ENCODE measurements at regions not wholly inside any gene's neighbourhood (a gene's known extent, or its start where the extent isn't known, plus 50 kb on each side); places are given as distances from the start of the nearest gene placed in this dataset.

DNA sequence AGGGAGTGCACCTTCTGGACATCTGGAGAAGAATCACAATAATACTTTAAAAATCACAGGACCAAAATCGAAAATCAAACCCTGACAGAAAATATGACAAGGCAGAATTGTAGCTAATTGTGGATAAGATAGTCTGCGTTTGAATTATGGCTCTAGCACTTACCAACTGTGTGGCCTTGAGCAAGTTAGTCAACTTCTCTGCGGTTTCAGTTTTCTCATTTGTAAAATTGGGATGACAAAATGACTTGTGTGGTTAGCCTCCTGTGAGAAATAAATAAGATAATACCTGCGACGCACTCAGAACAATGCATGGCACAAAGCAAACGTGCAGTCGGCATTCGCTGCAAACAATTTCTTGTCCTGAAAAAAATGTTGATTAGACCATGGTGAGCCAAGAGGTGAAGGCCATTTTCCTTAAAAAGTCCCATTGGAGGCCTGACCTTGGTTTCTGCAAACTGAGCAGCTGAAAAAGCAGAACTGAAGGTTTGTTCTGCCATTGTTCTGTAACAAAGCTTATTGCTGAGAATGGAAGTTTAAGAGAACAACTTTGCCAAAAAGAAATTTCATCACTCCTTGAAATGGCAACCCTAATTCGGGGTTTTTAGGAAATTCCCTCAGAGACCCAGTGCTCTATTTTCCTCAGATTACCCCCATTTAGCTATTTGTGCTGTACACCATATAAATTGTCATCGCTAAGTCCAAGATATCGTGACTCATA lies 266.3 kb downstream of the ERMARD start:
- TF ChIP-seq POLR2A (IDR thresholded peaks at IDR 0.05; ENCODE audit: low read depth, low read length): no peak
- TF ChIP-seq POLR2AphosphoS5 (IDR thresholded peaks at IDR 0.05; ENCODE audit: low read depth, low read length): no peak
